ENCODE measurements at regions not wholly inside any gene's neighbourhood (a gene's known extent, or its start where the extent isn't known, plus 50 kb on each side); places are given as distances from the start of the nearest gene placed in this dataset.

DNA sequence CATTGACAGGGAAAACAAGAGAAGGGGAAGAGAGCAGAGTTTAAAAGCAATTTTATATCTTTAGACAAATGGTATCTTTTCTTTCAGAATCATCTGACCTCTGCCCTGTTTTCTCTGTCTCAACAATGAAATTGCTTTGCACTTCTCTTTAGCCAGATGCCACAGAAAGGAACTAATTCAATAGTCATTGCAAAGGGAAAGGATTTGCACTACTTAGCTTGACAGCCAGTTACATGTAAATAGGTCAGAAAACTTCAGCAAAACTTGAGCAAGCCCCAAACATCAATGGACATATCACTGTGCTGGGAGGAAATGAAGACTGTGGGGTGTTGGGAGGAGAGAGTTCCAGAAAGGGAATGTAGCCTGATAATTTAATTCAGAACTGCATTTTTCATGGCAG lies 181.3 kb upstream of the FAM83B start:
- TF ChIP-seq, protein P1, sequence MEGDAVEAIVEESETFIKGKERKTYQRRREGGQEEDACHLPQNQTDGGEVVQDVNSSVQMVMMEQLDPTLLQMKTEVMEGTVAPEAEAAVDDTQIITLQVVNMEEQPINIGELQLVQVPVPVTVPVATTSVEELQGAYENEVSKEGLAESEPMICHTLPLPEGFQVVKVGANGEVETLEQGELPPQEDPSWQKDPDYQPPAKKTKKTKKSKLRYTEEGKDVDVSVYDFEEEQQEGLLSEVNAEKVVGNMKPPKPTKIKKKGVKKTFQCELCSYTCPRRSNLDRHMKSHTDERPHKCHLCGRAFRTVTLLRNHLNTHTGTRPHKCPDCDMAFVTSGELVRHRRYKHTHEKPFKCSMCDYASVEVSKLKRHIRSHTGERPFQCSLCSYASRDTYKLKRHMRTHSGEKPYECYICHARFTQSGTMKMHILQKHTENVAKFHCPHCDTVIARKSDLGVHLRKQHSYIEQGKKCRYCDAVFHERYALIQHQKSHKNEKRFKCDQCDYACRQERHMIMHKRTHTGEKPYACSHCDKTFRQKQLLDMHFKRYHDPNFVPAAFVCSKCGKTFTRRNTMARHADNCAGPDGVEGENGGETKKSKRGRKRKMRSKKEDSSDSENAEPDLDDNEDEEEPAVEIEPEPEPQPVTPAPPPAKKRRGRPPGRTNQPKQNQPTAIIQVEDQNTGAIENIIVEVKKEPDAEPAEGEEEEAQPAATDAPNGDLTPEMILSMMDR (IDR thresholded peaks at IDR 0.05), result no peak
- TF ChIP-seq POLR2A (IDR thresholded peaks at IDR 0.05), result no peak

All from body of pancreas (tissue), 4 donors.